ENCODE measurements at regions not wholly inside any gene's neighbourhood (a gene's known extent, or its start where the extent isn't known, plus 50 kb on each side); places are given as distances from the start of the nearest gene placed in this dataset.

DNA sequence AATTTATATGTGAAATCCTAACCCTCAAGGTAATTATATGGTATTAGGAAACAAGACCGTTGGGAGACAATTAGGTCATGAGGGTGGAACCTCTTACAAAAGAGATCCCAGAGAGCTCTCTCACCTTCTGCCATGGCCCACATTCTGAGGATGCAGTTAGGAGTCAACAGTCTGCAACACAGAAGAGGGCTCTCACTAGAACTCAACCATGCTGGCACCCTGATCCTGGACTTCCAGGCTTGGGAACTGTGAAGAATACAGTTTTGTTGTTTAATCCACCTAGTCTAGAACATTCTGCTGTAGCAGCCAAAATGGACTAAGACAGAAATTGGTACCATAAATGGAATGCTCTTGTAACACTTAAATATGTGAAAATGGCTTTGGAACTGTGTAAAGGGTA, 278.8 kb upstream of the GALNTL6 start:
- no peaks in the 10 kb centered on the region for H3K9me3 ChIP-seq
- no peak for DNase-seq (ENCODE audit: extremely low spot score in 2 of 2)
- no peak overlapping the region for H3K4me3 ChIP-seq
- H3K27ac ChIP-seq, result no peak overlapping the region
- no peaks in the 10 kb centered on the region for H3K4me1 ChIP-seq
- TF ChIP-seq POLR2A (IDR thresholded peaks at IDR 0.05), result no peak
- TF ChIP-seq, protein P1, sequence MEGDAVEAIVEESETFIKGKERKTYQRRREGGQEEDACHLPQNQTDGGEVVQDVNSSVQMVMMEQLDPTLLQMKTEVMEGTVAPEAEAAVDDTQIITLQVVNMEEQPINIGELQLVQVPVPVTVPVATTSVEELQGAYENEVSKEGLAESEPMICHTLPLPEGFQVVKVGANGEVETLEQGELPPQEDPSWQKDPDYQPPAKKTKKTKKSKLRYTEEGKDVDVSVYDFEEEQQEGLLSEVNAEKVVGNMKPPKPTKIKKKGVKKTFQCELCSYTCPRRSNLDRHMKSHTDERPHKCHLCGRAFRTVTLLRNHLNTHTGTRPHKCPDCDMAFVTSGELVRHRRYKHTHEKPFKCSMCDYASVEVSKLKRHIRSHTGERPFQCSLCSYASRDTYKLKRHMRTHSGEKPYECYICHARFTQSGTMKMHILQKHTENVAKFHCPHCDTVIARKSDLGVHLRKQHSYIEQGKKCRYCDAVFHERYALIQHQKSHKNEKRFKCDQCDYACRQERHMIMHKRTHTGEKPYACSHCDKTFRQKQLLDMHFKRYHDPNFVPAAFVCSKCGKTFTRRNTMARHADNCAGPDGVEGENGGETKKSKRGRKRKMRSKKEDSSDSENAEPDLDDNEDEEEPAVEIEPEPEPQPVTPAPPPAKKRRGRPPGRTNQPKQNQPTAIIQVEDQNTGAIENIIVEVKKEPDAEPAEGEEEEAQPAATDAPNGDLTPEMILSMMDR (IDR thresholded peaks at IDR 0.05), result no peak
- TF ChIP-seq POLR2AphosphoS5 (IDR thresholded peaks at IDR 0.05; ENCODE audit: insufficient read depth in 1 of 2, low read depth in 1 of 2), result no peak
- no peaks in the 10 kb centered on the region for H3K27me3 ChIP-seq
- H3K36me3 ChIP-seq, result no peaks in the 10 kb centered on the region
- intact Hi-C loops (cut with DNase I), result no loop called here

DNA sequence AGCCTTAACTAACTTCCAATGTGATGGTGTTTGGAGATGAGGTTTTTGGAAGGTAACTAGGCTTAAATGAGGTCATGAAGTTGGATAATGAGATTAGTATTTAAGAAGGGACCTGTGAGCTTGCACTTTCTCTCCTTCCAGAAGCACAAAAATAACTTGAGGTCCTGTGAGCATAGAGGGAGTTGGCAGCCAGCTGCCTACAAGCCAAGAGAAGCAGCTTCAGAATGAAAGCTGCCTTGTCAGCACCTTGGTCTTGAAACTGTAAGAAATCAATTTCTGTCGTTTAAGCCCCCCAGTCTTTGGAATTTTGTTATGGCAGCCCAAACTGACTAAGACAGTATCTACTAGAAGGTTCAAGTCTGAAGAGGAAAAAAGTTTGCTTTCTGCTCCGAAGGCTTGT, 280.2 kb upstream of the GALNTL6 start:
- H3K4me3 ChIP-seq, result no peak overlapping the region
- no peaks in the 10 kb centered on the region for H3K27me3 ChIP-seq
- no peak overlapping the region for H3K27ac ChIP-seq
- no peak for DNase-seq (ENCODE audit: extremely low spot score in 2 of 2)
- intact Hi-C loops (cut with DNase I), result no loop called here
- no peaks in the 10 kb centered on the region for H3K4me1 ChIP-seq
- H3K9me3 ChIP-seq, result no peaks in the 10 kb centered on the region
- H3K36me3 ChIP-seq, result no peaks in the 10 kb centered on the region
- TF ChIP-seq, protein P1 (IDR thresholded peaks at IDR 0.05), result no peak
- no peak for TF ChIP-seq POLR2AphosphoS5 (IDR thresholded peaks at IDR 0.05; ENCODE audit: insufficient read depth in 1 of 2, low read depth in 1 of 2)
- TF ChIP-seq POLR2A (IDR thresholded peaks at IDR 0.05), result no peak

DNA sequence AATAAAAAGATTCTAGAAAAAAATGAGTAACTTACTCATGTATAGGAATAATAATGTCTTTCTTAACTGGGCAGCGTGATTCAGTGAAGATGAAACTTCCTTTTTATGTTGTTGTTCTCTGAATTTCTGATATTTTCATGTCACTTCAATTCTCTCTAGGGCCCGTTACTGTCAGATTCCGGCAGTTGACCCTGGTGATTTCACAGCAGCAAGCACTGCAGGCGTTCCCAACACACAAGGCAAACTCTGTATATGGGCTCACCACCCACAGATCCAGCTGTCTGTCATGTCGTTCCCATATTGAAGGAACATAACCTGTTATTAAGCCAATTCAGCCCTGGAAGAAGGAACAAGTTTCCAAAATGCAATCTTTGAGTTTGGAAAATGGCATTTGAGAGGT, 288.3 kb upstream of the GALNTL6 start:
- Histone ChIP-seq H3K27me3 (no peaks in the 10 kb centered on the region), H3K27ac (no peak overlapping the region), H3K9me3 (no peaks in the 10 kb centered on the region), H3K4me3 (no peak overlapping the region), H3K36me3 (no peaks in the 10 kb centered on the region), H3K4me1 (no peaks in the 10 kb centered on the region)
- intact Hi-C loops (cut with DNase I), result no loop called here
- DNase-seq (ENCODE audit: extremely low spot score in 2 of 2), result no peak
- TF ChIP-seq POLR2A (IDR thresholded peaks at IDR 0.05) (no peak), POLR2AphosphoS5 (IDR thresholded peaks at IDR 0.05; ENCODE audit: insufficient read depth in 1 of 2, low read depth in 1 of 2) (no peak)
- TF ChIP-seq, protein P1 (IDR thresholded peaks at IDR 0.05), result no peak

DNA sequence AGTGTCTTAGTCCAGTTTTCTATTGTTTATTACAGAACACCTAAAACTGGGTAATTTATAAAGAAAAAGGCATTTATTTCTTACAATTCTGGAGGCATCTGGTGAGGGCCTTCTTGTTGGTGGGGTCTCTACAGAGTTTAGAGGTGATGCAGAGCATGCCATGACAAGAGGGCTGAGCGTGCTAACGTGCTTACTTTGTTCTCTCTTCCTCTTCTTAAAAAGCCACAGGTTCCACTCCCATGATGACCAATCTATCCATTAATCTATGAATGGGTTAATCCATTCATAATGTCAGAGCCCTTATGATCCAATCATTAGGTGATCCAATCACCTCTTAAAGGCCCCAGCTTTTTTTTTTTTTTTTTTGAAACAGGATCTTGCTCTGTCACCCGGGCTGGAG, 291.5 kb upstream of the GALNTL6 start:
- no peaks in the 10 kb centered on the region for H3K4me1 ChIP-seq

DNA sequence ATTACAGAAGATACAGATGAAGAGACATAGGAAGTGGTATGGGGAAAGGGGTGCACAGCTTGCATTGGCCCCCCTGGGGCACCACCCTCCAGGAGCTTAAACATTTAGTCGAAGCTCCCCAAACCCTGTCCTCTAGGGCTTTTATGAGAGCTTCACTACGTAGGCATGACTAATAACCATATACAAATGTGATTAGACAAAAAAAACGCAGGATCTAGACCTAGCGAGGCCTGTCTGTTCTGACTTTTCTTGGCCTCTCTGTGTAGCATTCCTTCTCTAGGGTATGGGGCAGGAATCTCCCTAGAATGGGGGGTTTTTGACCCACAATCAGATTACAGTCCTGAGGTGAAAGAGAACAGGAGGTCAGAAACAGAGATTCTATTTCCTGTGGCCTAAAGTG, 293.7 kb upstream of the GALNTL6 start:
- Histone ChIP-seq H3K27ac (no peak overlapping the region), H3K36me3 (no peaks in the 10 kb centered on the region), H3K4me3 (no peak overlapping the region), H3K4me1 (no peaks in the 10 kb centered on the region), H3K9me3 (no peaks in the 10 kb centered on the region), H3K27me3 (no peaks in the 10 kb centered on the region)
- intact Hi-C loops (cut with DNase I), result no loop called here
- TF ChIP-seq, protein P1 (IDR thresholded peaks at IDR 0.05), result no peak
- no peak for TF ChIP-seq POLR2AphosphoS5 (IDR thresholded peaks at IDR 0.05; ENCODE audit: insufficient read depth in 1 of 2, low read depth in 1 of 2)
- no peak for TF ChIP-seq POLR2A (IDR thresholded peaks at IDR 0.05)
- no peak for DNase-seq (ENCODE audit: extremely low spot score in 2 of 2)

More for the DNA sequence above, 291.5 kb upstream of the GALNTL6 start:
- TF ChIP-seq POLR2A (IDR thresholded peaks at IDR 0.05) (no peak), POLR2AphosphoS5 (IDR thresholded peaks at IDR 0.05; ENCODE audit: insufficient read depth in 1 of 2, low read depth in 1 of 2) (no peak)
- TF ChIP-seq, protein P1 (IDR thresholded peaks at IDR 0.05), result no peak
- no peak for DNase-seq (ENCODE audit: extremely low spot score in 2 of 2)
- H3K9me3 ChIP-seq, result no peaks in the 10 kb centered on the region
- H3K27ac ChIP-seq, result no peak overlapping the region
- H3K27me3 ChIP-seq, result no peaks in the 10 kb centered on the region
- H3K4me3 ChIP-seq, result no peak overlapping the region
- intact Hi-C loops (cut with DNase I), result no loop called here
- H3K36me3 ChIP-seq, result no peaks in the 10 kb centered on the region
